GM12872 (cell line): ENCODE measurements at regions not wholly inside any gene's neighbourhood (a gene's known extent, or its start where the extent isn't known, plus 50 kb on each side); places are given as distances from the start of the nearest gene placed in this dataset.
A peak's percentile ranks its signal among the peaks of the same experiment; 100 is the strongest.

Source experiments
- CTCF ChIP-seq: IDR thresholded peaks from 3 replicates; pipeline ENCODE4 v1.5.1; 2011; ENCODE audit warnings: low read depth, mild to moderate bottlenecking, low read length, moderate library complexity; ENCODE audit not compliant: insufficient read depth

DNA sequence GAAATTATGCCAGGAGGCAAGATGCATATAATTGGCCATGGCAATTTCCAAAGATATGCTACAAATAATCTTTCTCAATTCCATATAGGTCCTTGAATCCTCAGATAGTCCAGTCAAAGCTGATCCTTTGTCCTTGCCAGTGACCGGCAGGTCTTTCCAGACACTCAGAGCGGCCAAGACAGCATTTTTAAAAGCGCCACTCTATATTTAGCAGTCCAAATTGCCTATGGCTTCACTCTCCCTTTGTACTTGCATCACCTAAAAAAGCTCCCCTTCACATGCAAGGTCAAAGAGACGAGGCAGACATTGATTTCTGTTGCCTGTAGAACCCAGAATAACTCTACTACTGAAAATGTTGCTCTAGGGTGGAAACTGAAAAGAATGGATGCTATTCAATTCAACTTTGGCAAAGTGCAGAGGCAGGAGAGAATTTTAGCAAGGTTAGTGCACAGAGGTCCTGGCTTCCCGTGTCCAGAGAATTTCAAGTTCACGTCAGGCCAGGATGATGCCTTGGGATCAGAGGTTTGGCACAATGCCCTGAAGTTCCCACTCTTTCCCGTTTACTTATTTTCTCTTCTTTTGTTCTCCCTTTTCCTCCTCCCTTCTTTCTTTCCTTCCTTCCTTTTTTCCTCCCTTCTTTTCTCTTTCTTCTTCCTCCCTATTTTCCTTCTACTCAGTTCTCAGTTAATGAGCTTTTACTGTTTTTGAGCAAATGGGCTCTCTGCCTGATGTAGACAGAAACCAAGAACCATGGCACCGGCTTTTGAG lies 108.5 kb downstream of the KCNK1 start:
- TF ChIP-seq CTCF, result no peak

- TF ChIP-seq CTCF, result no peak
These were observed 109.5 kb downstream of the KCNK1 start for GRCh38 chr1:233723387-233723786.

GRCh38 chr1:233725423-233725822 lies 111.5 kb downstream of the KCNK1 start:
- TF ChIP-seq CTCF, result 0 out of 3 replicates have a peak, but pooled peaks have one; percentile 8

DNA sequence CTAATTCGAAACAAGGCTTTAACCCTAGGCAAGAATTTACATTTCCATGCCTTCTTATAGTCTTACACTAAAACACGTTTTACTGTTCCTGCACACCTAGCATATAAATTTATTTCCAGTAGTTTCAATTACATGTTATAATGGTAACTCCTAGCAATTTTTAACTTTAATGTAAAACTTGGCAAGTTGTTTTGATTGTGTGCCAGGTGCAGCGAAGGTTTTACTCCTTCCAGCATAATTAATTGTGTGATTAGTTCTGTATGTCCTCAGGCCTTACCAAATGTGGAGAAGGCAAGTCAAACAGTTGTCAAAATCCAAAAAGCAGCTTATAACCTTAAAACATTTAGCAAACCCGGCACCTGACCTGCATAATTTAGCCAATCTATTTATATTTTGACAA lies 114.8 kb downstream of the KCNK1 start:
- no peak for TF ChIP-seq CTCF

- no peak for TF ChIP-seq CTCF
These were observed 116.5 kb downstream of the KCNK1 start for GRCh38 chr1:233730380-233730779.

- peak; percentile 26; the same call in 1 of the 3 replicates for TF ChIP-seq CTCF
These were observed 116.9 kb downstream of the KCNK1 start for GRCh38 chr1:233730809-233731208.

DNA sequence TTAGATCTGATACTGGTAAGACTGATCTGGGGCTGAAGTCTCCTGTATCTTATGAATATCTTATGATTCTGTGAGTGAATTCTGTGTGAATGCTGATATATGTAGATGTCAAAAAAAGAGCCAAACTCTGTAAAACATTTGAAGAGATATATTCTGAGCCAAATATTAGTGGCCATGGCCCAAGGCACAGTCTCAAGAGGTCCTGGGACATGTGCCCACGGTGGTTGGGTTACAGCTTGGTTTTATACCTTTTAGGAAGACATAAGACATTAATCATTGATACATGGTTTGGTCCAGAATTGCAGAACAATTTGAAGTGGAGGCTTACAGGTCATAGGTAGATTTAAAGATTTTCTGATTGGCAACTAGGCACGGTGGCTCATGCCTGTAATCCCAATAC lies 118.3 kb downstream of the KCNK1 start:
- no peak for TF ChIP-seq CTCF
